ENCODE measurements at regions not wholly inside any gene's neighbourhood (a gene's known extent, or its start where the extent isn't known, plus 50 kb on each side); places are given as distances from the start of the nearest gene placed in this dataset.

DNA sequence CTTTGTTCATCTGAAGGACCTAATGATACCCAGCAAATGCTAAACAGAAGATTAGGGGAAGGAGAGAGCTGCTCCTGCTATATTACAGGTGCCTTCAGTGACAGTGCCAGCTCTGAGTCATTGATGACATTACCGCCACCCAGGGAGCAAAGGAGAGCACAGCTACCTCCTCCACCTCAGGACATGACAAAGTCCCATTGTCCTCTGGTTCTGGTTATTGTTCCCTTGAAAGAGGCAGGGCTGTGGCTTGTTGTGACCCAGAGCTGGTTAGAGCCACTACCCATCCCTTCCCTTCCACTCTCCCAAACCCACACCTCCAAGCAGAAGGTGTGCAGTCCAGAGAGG is 363.5 kb upstream of the DUSP10 start:
- TF ChIP-seq CTCF (IDR thresholded peaks at IDR 0.05) (no peak), POLR2A (IDR thresholded peaks at IDR 0.05) (no peak), POLR2AphosphoS5 (IDR thresholded peaks at IDR 0.05) (no peak), EP300 (IDR thresholded peaks at IDR 0.05; ENCODE audit: low read depth) (no peak)
